Hematopoietic multipotent progenitor cell (in vitro differentiated cells): ENCODE measurements at regions not wholly inside any gene's neighbourhood (a gene's known extent, or its start where the extent isn't known, plus 50 kb on each side); places are given as distances from the start of the nearest gene placed in this dataset.
"Not testable (repeated sequence)": the region's sequence is repeated elsewhere in the genome, so short reads cannot be mapped to it uniquely, and the experiment has no call there.

Experiments used
- DNase-seq, 3 donors: peaks; one replicate each; pipeline ENCODE4 v3.0.0-alpha.2; 2011 to 2015; ENCODE audit warnings: low read depth in 2 of 3, low spot score in 2 of 3

- no peak for DNase-seq
These were observed 736.1 kb upstream of the FRG1 start for GRCh38 chr4:189204616-189205015.

- DNase-seq, result no peak
These were observed 733.7 kb upstream of the FRG1 start for GRCh38 chr4:189206953-189207352.

GRCh38 chr4:189207872-189208271 lies 732.8 kb upstream of the FRG1 start:
- DNase-seq, result no peak

GRCh38 chr4:189215574-189215973 lies 725.1 kb upstream of the FRG1 start:
- DNase-seq, result no peak

- DNase-seq, result no peak
These were observed 719.0 kb upstream of the FRG1 start for GRCh38 chr4:189221691-189222090.

- no peak for DNase-seq
These were observed 711.9 kb upstream of the FRG1 start for GRCh38 chr4:189228726-189229125.

- DNase-seq, result no peak
These were observed 708.4 kb upstream of the FRG1 start for GRCh38 chr4:189232274-189232673.

- not testable (repeated sequence) for DNase-seq
These were observed 706.9 kb upstream of the FRG1 start for GRCh38 chr4:189233754-189234153.

GRCh38 chr4:189234948-189235347 lies 705.7 kb upstream of the FRG1 start:
- DNase-seq, result not testable (repeated sequence)

GRCh38 chr4:189235599-189235998 lies 705.1 kb upstream of the FRG1 start:
- no peak for DNase-seq

GRCh38 chr4:189236321-189236720 lies 704.4 kb upstream of the FRG1 start:
- DNase-seq, result not testable (repeated sequence)

GRCh38 chr4:189237340-189237739 lies 703.3 kb upstream of the FRG1 start:
- DNase-seq, result no peak

GRCh38 chr4:189255636-189256035 lies 685.0 kb upstream of the FRG1 start:
- DNase-seq, result no peak

- DNase-seq, result no peak
These were observed 679.2 kb upstream of the FRG1 start for GRCh38 chr4:189261475-189261874.

- DNase-seq, result no peak
These were observed 675.2 kb upstream of the FRG1 start for GRCh38 chr4:189265515-189265914.

- no peak for DNase-seq
These were observed 673.2 kb upstream of the FRG1 start for GRCh38 chr4:189267312-189267965.

GRCh38 chr4:189278597-189279165 lies 662.0 kb upstream of the FRG1 start:
- no peak for DNase-seq

GRCh38 chr4:189279188-189279587 lies 661.5 kb upstream of the FRG1 start:
- DNase-seq, result no peak

GRCh38 chr4:189285377-189285776 lies 655.3 kb upstream of the FRG1 start:
- no peak for DNase-seq

- DNase-seq, result no peak
These were observed 648.7 kb upstream of the FRG1 start for GRCh38 chr4:189291939-189292338.

GRCh38 chr4:189293459-189293858 lies 647.2 kb upstream of the FRG1 start:
- DNase-seq, result no peak

GRCh38 chr4:189294574-189294973 lies 646.1 kb upstream of the FRG1 start:
- DNase-seq, result no peak

GRCh38 chr4:189299706-189300105 lies 641.0 kb upstream of the FRG1 start:
- DNase-seq, result no peak
